Pancreas (tissue), 10 donors: ENCODE measurements at regions not wholly inside any gene's neighbourhood (a gene's known extent, or its start where the extent isn't known, plus 50 kb on each side); places are given as distances from the start of the nearest gene placed in this dataset.

Source experiments
- ATAC-seq, 4 donors: fragments of 200-7000 bp; cut with Tn5 transposase; one replicate each; pipeline versions ENCODE4 v1.8.0 to v1.9.1; 2020; ENCODE audit warnings: mild to moderate bottlenecking in 4 of 4, moderate library complexity in 4 of 4
- DNase-seq, 6 donors: peaks; one replicate each; pipeline ENCODE4 v3.0.0-alpha.2; 2020
- FAIRE-seq: peaks from 2 replicates; lab custom pipeline; 2012; peaks lifted over from hg19 to GRCh38; lab: Jason Lieb, UNC
- H3K27ac ChIP-seq, 4 donors: fragments of 200-600 bp; sonication (generic); 1 replicate in 3 of 4; 2 replicates in 1 of 4; pipeline versions ENCODE4 v1.5.0 to v1.8.0; 2020
- H3K27me3 ChIP-seq, 4 donors: fragments of 200-600 bp; one replicate each; pipeline ENCODE4 v1.8.0; 2021
- H3K36me3 ChIP-seq, 3 donors: fragments of 200-600 bp; sonication (generic) in 1 of 3; one replicate each; pipeline versions ENCODE4 v1.5.0 to v1.8.0; 2020 to 2021
- H3K4me1 ChIP-seq, 3 donors: fragments of 200-600 bp; one replicate each; pipeline ENCODE4 v1.8.0; 2021
- H3K4me3 ChIP-seq, 4 donors: fragments of 200-600 bp; sonication (generic) in 2 of 4; one replicate each; pipeline versions ENCODE4 v1.5.0 to v1.8.0; 2020 to 2021
- H3K9me3 ChIP-seq, 4 donors: fragments of 200-600 bp; one replicate each; pipeline ENCODE4 v1.8.0; 2021
- WGBS, 2 donors: extraction: QIAGEN DNeasy Blood & Tissue Kit; methylation state at CpG; one replicate each; pipeline ENCODE4 v1.1.7; 2013; 5-methylcytosine and 5-hydroxymethylcytosine counted together
- intact Hi-C, 3 donors: fragments of 100-400 bp; cut with DNase I; formaldehyde crosslinking; loops; one replicate each; pipeline versions ENCODE4 v1.11.1 to v1.14.2; 2022
- TF ChIP-seq, protein P1 (sequence below), 4 donors: fragments of 200-600 bp; sonication (generic) in 3 of 4; IDR thresholded peaks; one replicate each; pipeline versions ENCODE4 v1.5.0 to v1.8.0; 2021; ENCODE audit warnings: antibody characterized with exemption in 4 of 4
- donor health status: healthy with polysubstance abuse.
- donor health status: DM: no; HTN: no; CAD: no; lungs with moderate emphysema.
- donor health status: DM: no; HTN: no; CAD: no.
- donor health status: control.
- donor health status: control.
- donor health status: Bipolar disorder and iron deficiency.
- donor health status: DM: yes; HTN: yes; CAD: no.
- donor health status: DM: no; HTN: no; CAD: no.
- donor health status: DM: no; HTN: no; CAD: no.
- donor health status: DM: yes; HTN: yes; CAD: no.

DNA sequence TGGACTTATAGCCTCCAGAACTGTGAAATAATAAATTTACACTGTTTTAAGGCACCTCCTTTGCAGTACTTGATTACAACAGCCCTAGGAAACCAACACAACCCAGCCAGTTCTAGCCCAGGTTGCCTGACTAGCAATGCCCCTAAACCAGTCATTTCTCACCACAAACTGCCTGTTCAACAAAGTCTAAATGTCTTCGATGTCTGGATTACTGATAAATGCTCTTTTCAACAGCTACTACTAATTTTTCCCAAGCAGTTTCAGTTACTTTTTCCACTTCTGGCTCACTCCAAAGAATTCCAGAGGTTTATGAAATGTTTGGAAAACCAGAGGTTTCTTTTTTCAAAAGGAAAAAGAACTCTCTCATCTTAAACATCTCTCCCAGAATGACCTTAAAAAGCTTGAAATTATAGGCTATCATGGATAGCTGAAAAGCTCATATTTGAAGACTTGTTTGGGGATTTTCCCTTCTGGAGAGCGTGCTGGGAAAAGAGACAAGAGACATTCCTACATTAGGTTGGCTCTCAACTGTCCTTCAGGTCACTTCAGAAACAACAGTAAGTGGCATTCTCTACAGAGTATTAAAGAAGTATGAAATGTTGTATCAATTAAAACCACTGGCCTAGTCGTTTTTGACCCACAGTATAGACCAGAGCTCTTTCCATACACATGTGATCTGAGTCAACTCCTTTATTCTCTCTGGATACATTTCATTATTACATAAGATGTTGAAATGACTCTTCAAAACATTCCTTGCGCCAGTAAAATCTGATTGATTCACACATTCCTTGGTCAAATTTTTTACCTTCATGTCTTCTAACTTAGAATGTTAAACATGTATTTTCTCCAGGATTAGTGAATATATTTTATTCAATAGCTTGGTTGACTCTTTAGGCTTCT is 265.9 kb downstream of the COL12A1 start:
- FAIRE-seq = no peak

DNA sequence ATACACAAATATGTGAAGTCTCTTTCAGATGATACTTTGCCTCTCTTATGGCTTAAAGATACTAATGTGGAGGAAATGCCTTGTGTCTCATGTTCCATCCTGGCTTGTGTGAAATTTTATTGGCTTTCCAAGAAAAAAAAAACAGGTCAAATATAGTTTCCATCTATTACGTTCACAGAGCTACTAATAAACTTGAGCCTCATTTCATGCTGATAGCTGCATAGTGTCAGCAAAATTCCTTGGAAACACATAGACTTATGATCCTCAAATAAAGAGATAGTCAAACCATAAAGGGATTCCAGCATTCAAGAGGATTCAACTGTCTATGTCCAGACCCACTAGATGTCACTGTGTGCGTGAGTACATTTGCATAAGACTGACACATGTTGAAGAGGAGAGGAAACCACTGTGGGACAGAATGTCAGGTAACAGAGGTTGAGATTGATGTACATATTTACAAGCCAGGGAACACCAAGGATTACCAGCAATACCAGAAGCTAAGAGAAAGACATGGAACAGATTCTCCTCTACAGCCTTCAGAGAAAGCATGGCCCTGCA is 266.6 kb downstream of the COL12A1 start:
- FAIRE-seq (no peak), DNase-seq (no peak), ATAC-seq (no peak)
- no peaks in the 10 kb centered on the region for H3K36me3 ChIP-seq
- H3K4me1 ChIP-seq = no peaks in the 10 kb centered on the region
- no peaks in the 10 kb centered on the region for H3K27me3 ChIP-seq
- H3K27ac ChIP-seq = no peak overlapping the region
- H3K9me3 ChIP-seq = no peaks in the 10 kb centered on the region
- H3K4me3 ChIP-seq = no peak overlapping the region
- 54 to 70% methylated on average over 2 of the region's 2 CpGs for WGBS, 2 donors
- TF ChIP-seq, protein P1, sequence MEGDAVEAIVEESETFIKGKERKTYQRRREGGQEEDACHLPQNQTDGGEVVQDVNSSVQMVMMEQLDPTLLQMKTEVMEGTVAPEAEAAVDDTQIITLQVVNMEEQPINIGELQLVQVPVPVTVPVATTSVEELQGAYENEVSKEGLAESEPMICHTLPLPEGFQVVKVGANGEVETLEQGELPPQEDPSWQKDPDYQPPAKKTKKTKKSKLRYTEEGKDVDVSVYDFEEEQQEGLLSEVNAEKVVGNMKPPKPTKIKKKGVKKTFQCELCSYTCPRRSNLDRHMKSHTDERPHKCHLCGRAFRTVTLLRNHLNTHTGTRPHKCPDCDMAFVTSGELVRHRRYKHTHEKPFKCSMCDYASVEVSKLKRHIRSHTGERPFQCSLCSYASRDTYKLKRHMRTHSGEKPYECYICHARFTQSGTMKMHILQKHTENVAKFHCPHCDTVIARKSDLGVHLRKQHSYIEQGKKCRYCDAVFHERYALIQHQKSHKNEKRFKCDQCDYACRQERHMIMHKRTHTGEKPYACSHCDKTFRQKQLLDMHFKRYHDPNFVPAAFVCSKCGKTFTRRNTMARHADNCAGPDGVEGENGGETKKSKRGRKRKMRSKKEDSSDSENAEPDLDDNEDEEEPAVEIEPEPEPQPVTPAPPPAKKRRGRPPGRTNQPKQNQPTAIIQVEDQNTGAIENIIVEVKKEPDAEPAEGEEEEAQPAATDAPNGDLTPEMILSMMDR (IDR thresholded peaks at IDR 0.05) = no peak
- intact Hi-C loops = no loop called here

More for the DNA sequence above, 265.9 kb downstream of the COL12A1 start:
- no peaks in the 10 kb centered on the region for H3K4me1 ChIP-seq
- no peak for ATAC-seq
- no peak overlapping the region for H3K27ac ChIP-seq
- intact Hi-C loops = no loop called here
- H3K4me3 ChIP-seq = no peak overlapping the region
- H3K27me3 ChIP-seq = no peaks in the 10 kb centered on the region
- DNase-seq = no peak
- no peaks in the 10 kb centered on the region for H3K9me3 ChIP-seq
- TF ChIP-seq, protein P1 (IDR thresholded peaks at IDR 0.05) = no peak
- 69 to 71% methylated on average over 4 of the region's 4 CpGs for WGBS, 2 donors
- no peaks in the 10 kb centered on the region for H3K36me3 ChIP-seq

DNA sequence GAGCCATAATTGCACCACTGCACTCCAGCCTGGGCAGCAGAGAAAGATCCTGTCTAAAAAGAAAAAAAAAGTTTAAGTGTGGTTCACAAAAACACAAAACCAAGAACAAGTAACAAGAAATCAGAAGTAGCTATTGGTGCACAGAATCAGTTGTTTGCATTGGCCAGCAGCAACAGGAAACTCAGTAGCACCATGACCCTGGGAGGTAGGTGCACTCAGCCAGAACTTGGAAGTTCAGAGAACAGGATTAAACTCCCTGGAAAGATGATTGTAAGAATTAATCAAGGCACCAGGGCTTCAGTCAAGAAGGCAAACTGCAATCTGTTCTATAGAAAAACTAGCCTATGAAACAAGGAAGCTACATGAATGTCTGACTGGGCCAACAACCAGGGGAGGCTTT is 267.9 kb downstream of the COL12A1 start:
- intact Hi-C loops = no loop called here
- Histone ChIP-seq H3K36me3 (no peaks in the 10 kb centered on the region), H3K9me3 (no peaks in the 10 kb centered on the region), H3K4me1 (no peaks in the 10 kb centered on the region), H3K4me3 (no peak overlapping the region), H3K27ac (no peak overlapping the region), H3K27me3 (no peaks in the 10 kb centered on the region)
- FAIRE-seq (no peak), ATAC-seq (no peak), DNase-seq (no peak)
- TF ChIP-seq, protein P1 (IDR thresholded peaks at IDR 0.05) = no peak

DNA sequence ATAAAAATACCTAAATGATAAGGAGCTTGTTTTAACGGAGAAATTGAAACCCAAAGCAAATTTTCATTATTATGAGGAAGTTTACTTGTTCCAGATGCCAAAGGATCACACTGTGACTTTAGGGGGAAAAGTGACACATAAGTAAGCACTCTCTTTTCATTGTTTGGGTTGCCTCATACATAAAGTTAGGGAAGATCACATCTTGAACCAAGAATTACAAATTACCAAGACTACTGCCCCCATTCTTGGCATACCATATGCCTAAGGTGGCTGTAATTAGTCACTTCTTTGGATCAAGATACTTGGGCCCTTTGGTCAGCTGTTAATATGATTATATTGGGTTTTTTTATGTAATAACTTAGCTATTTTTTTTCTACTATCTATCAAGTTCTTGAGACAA is 269.0 kb downstream of the COL12A1 start:
- H3K9me3 ChIP-seq = no peaks in the 10 kb centered on the region
- TF ChIP-seq, protein P1 (IDR thresholded peaks at IDR 0.05) = no peak
- intact Hi-C loops = no loop called here
- H3K27me3 ChIP-seq = no peaks in the 10 kb centered on the region
- no peak for DNase-seq
- no peaks in the 10 kb centered on the region for H3K36me3 ChIP-seq
- H3K27ac ChIP-seq = no peak overlapping the region
- no peak for FAIRE-seq
- 36 to 54% methylated on average over 1 of the region's 1 CpG for WGBS, 2 donors
- no peak for ATAC-seq
- H3K4me3 ChIP-seq = no peak overlapping the region
- H3K4me1 ChIP-seq = no peaks in the 10 kb centered on the region
